Caki2 (cell line): ENCODE measurements at regions not wholly inside any gene's neighbourhood (a gene's known extent, or its start where the extent isn't known, plus 50 kb on each side); places are given as distances from the start of the nearest gene placed in this dataset.

Experiments used
- DNase-seq: peaks from one replicate; pipeline ENCODE4 v3.0.0-alpha.2; 2015; ENCODE audit warnings: low read depth
- in situ Hi-C: cut with HindIII; loops from 2 replicates; pipeline ENCODE4 v1.10.0; 2016; ENCODE audit warnings: low sequenced_read_pairs, low pct_unique_long_range_greater_than_20kb, mixed read lengths

GRCh38 chr7:120114626-120115025 lies 158.3 kb upstream of the KCND2 start:
- in situ Hi-C loops = no loop called here
- DNase-seq = no peak

GRCh38 chr7:120123528-120123927 lies 149.4 kb upstream of the KCND2 start:
- in situ Hi-C loops = no loop called here
- DNase-seq = no peak

- no peak for DNase-seq
- in situ Hi-C loops = no loop called here
These were observed 141.7 kb upstream of the KCND2 start for GRCh38 chr7:120131096-120131839.

GRCh38 chr7:120138497-120138896 lies 134.5 kb upstream of the KCND2 start:
- in situ Hi-C loops = no loop called here
- no peak for DNase-seq

GRCh38 chr7:120156476-120156875 lies 116.5 kb upstream of the KCND2 start:
- in situ Hi-C loops = no loop called here
- no peak for DNase-seq

GRCh38 chr7:120160166-120160565 lies 112.8 kb upstream of the KCND2 start:
- in situ Hi-C loops = no loop called here

GRCh38 chr7:120163449-120163848 lies 109.5 kb upstream of the KCND2 start:
- no peak for DNase-seq
- in situ Hi-C loops = no loop called here

More at GRCh38 chr7:120160166-120160565, 112.8 kb upstream of the KCND2 start:
- DNase-seq = no peak

- DNase-seq = no peak
- in situ Hi-C loops = no loop called here
These were observed 107.7 kb upstream of the KCND2 start for GRCh38 chr7:120165227-120165626.

GRCh38 chr7:120168066-120168465 lies 104.9 kb upstream of the KCND2 start:
- in situ Hi-C loops = no loop called here
- DNase-seq = no peak

- in situ Hi-C loops = no loop called here
- no peak for DNase-seq
These were observed 102.8 kb upstream of the KCND2 start for GRCh38 chr7:120169996-120170783.

- in situ Hi-C loops = no loop called here
These were observed 102.1 kb upstream of the KCND2 start for GRCh38 chr7:120170834-120171233.

GRCh38 chr7:120171406-120171805 lies 101.6 kb upstream of the KCND2 start:
- no peak for DNase-seq
- in situ Hi-C loops = no loop called here

More at GRCh38 chr7:120170834-120171233, 102.1 kb upstream of the KCND2 start:
- no peak for DNase-seq

- no peak for DNase-seq
- in situ Hi-C loops = no loop called here
These were observed 92.8 kb upstream of the KCND2 start for GRCh38 chr7:120180221-120180620.

- DNase-seq = no peak
- in situ Hi-C loops = no loop called here
These were observed 91.5 kb upstream of the KCND2 start for GRCh38 chr7:120181499-120181898.

- DNase-seq = no peak
- in situ Hi-C loops = no loop called here
These were observed 88.1 kb upstream of the KCND2 start for GRCh38 chr7:120184866-120185265.

- DNase-seq = no peak
- in situ Hi-C loops = no loop called here
These were observed 86.9 kb upstream of the KCND2 start for GRCh38 chr7:120185940-120186682.

GRCh38 chr7:120186688-120187087 lies 86.3 kb upstream of the KCND2 start:
- in situ Hi-C loops = no loop called here
- no peak for DNase-seq

- DNase-seq = no peak
- in situ Hi-C loops = no loop called here
These were observed 83.4 kb upstream of the KCND2 start for GRCh38 chr7:120189623-120190022.

GRCh38 chr7:120190109-120190508 lies 82.9 kb upstream of the KCND2 start:
- in situ Hi-C loops = no loop called here
- DNase-seq = no peak
